Esophagus muscularis mucosa (tissue), 4 donors: ENCODE measurements at regions not wholly inside any gene's neighbourhood (a gene's known extent, or its start where the extent isn't known, plus 50 kb on each side); places are given as distances from the start of the nearest gene placed in this dataset.

ENCODE experiments used
- DNase-seq: peaks from one replicate; pipeline ENCODE4 v3.0.0-alpha.2; 2017; ENCODE audit errors: extremely low spot score
- H3K27ac ChIP-seq, 4 donors: fragments of 200-600 bp; sonication (generic); replicated peaks in 1 of 4; 1 replicate in 3 of 4; 2 replicates in 1 of 4; pipeline ENCODE4 v1.5.1; 2016 to 2019; ENCODE audit warnings: mild to moderate bottlenecking in 1 of 4
- H3K27me3 ChIP-seq, 4 donors: fragments of 200-600 bp; sonication (generic); one replicate each; pipeline versions ENCODE4 v1.5.1 to v1.6.0; 2016 to 2019
- H3K36me3 ChIP-seq, 4 donors: fragments of 200-600 bp; sonication (generic); one replicate each; pipeline ENCODE4 v1.5.1; 2016 to 2019
- H3K4me1 ChIP-seq, 4 donors: fragments of 200-600 bp; sonication (generic); one replicate each; pipeline ENCODE4 v1.5.1; 2016 to 2019
- H3K4me3 ChIP-seq, 4 donors: fragments of 200-600 bp; sonication (generic); 1 replicate in 2 of 4; 2 replicates in 2 of 4; pipeline ENCODE4 v1.5.1; 2016 to 2019; ENCODE audit warnings: mild to moderate bottlenecking in 4 of 4, moderate library complexity in 1 of 4
- H3K9me3 ChIP-seq, 4 donors: fragments of 200-600 bp; sonication (generic); 1 replicate in 3 of 4; 2 replicates in 1 of 4; pipeline ENCODE4 v1.5.1; 2016 to 2019
- CTCF ChIP-seq, 3 experiments: fragments of 200-600 bp in 2 of 3; fragments of 450-650 bp in 1 of 3; sonication (generic) in 2 of 3; IDR thresholded peaks; one replicate each; pipeline ENCODE4 v1.5.1; 2017 to 2019; ENCODE audit warnings: antibody characterized with exemption in 3 of 3, mild to moderate bottlenecking in 2 of 3, moderate library complexity in 1 of 3
- EP300 ChIP-seq: sonication (generic); formaldehyde crosslinking; IDR thresholded peaks from one replicate; pipeline ENCODE4 v1.6.1; 2017; ENCODE audit warnings: antibody characterized with exemption
- POLR2A ChIP-seq: fragments of 450-650 bp; IDR thresholded peaks from one replicate; pipeline ENCODE4 v1.6.1; 2017; ENCODE audit warnings: antibody characterized with exemption, moderate library complexity, mild to moderate bottlenecking, low read depth
- POLR2AphosphoS5 ChIP-seq, 2 donors: sonication (generic); formaldehyde crosslinking; IDR thresholded peaks; one replicate each; pipeline ENCODE4 v1.6.1; 2017; ENCODE audit warnings: antibody characterized with exemption in 2 of 2
- WGBS: methylation state at CpG from one replicate; pipeline ENCODE4 v1.1.5; 2018; 5-methylcytosine and 5-hydroxymethylcytosine counted together
- intact Hi-C: fragments of 100-400 bp; cut with DNase I; formaldehyde crosslinking; loops from one replicate; pipeline ENCODE4 v1.15.1; 2023

GRCh38 chr9:89716559-89716958, 111.7 kb downstream of the GADD45G start:
- Histone ChIP-seq H3K27ac (no peak overlapping the region), H3K36me3 (no peaks in the 10 kb centered on the region), H3K27me3 (no peaks in the 10 kb centered on the region), H3K4me1 (peaks cover 0 to 10% (median 3%) of the 10 kb centered on the region in 4 donors), H3K9me3 (peaks cover 0 to 7% (median 0%) of the 10 kb centered on the region in 4 donors), H3K4me3 (no peak overlapping the region)
- 84% methylated on average over 3 of the region's 3 CpGs for WGBS
- no peak for TF ChIP-seq CTCF (IDR thresholded peaks at IDR 0.05)
- no peak for TF ChIP-seq EP300
- TF ChIP-seq POLR2A, result no peak
- no peak for TF ChIP-seq POLR2AphosphoS5 (IDR thresholded peaks at IDR 0.05)
- intact Hi-C loops, result no loop called here
- DNase-seq, result no peak

- DNase-seq, result no peak
Observed at GRCh38 chr9:89718176-89718575, 113.4 kb downstream of the GADD45G start.

GRCh38 chr9:89718651-89719050, 113.8 kb downstream of the GADD45G start:
- H3K27me3 ChIP-seq, result no peaks in the 10 kb centered on the region
- no peak overlapping the region for H3K27ac ChIP-seq
- no peak overlapping the region for H3K4me3 ChIP-seq
- H3K36me3 ChIP-seq, result no peaks in the 10 kb centered on the region
- no peak for DNase-seq
- TF ChIP-seq POLR2A, result no peak
- TF ChIP-seq POLR2AphosphoS5 (IDR thresholded peaks at IDR 0.05), result no peak
- no peak for TF ChIP-seq EP300
- 87% methylated on average over 4 of the region's 4 CpGs for whole genome bisulfite sequencing
- intact Hi-C loops, result no loop called here
- H3K4me1 ChIP-seq, result peaks cover 0 to 10% (median 3%) of the 10 kb centered on the region in 4 donors
- peaks cover 0 to 7% (median 0%) of the 10 kb centered on the region in 4 donors for H3K9me3 ChIP-seq

More at GRCh38 chr9:89718176-89718575, 113.4 kb downstream of the GADD45G start:
- Histone ChIP-seq H3K36me3 (no peaks in the 10 kb centered on the region), H3K4me3 (no peak overlapping the region), H3K4me1 (peaks cover 0 to 10% (median 3%) of the 10 kb centered on the region in 4 donors), H3K27ac (no peak overlapping the region), H3K9me3 (peaks cover 0 to 7% (median 0%) of the 10 kb centered on the region in 4 donors), H3K27me3 (no peaks in the 10 kb centered on the region)
- intact Hi-C loops, result no loop called here
- TF ChIP-seq EP300 (no peak), POLR2AphosphoS5 (IDR thresholded peaks at IDR 0.05) (no peak), POLR2A (no peak), CTCF (IDR thresholded peaks at IDR 0.05) (no peak)
- 90% methylated on average over 2 of the region's 3 CpGs for WGBS

- DNase-seq, result no peak
- TF ChIP-seq POLR2A (no peak), EP300 (no peak), POLR2AphosphoS5 (IDR thresholded peaks at IDR 0.05) (no peak), CTCF (IDR thresholded peaks at IDR 0.05) (no peak)
- peaks cover 0 to 7% (median 0%) of the 10 kb centered on the region in 4 donors for H3K9me3 ChIP-seq
- intact Hi-C loops, result no loop called here
- H3K4me3 ChIP-seq, result no peak overlapping the region
- no peaks in the 10 kb centered on the region for H3K27me3 ChIP-seq
- H3K4me1 ChIP-seq, result peaks cover 0 to 7% (median 2%) of the 10 kb centered on the region in 4 donors
- 90% methylated on average over 3 of the region's 4 CpGs for WGBS
- H3K27ac ChIP-seq, result no peak overlapping the region
- no peaks in the 10 kb centered on the region for H3K36me3 ChIP-seq
Observed at GRCh38 chr9:89719202-89719601, 114.4 kb downstream of the GADD45G start.

- Histone ChIP-seq H3K27me3 (no peaks in the 10 kb centered on the region), H3K4me3 (no peak overlapping the region), H3K27ac (no peak overlapping the region), H3K4me1 (no peaks in the 10 kb centered on the region), H3K36me3 (no peaks in the 10 kb centered on the region), H3K9me3 (peaks cover 0 to 7% (median 0%) of the 10 kb centered on the region in 4 donors)
- intact Hi-C loops, result no loop called here
- 67% methylated on average over 4 of the region's 4 CpGs for WGBS
- TF ChIP-seq POLR2AphosphoS5 (IDR thresholded peaks at IDR 0.05), result no peak
- no peak for TF ChIP-seq POLR2A
- DNase-seq, result no peak
Observed at GRCh38 chr9:89720696-89721175, 115.9 kb downstream of the GADD45G start.
